ENCODE measurements at regions not wholly inside any gene's neighbourhood (a gene's known extent, or its start where the extent isn't known, plus 50 kb on each side); places are given as distances from the start of the nearest gene placed in this dataset.
A peak's percentile ranks its signal among the peaks of the same experiment; 100 is the strongest.
"Not testable (repeated sequence)": the region's sequence is repeated elsewhere in the genome, so short reads cannot be mapped to it uniquely, and the experiment has no call there.

DNA sequence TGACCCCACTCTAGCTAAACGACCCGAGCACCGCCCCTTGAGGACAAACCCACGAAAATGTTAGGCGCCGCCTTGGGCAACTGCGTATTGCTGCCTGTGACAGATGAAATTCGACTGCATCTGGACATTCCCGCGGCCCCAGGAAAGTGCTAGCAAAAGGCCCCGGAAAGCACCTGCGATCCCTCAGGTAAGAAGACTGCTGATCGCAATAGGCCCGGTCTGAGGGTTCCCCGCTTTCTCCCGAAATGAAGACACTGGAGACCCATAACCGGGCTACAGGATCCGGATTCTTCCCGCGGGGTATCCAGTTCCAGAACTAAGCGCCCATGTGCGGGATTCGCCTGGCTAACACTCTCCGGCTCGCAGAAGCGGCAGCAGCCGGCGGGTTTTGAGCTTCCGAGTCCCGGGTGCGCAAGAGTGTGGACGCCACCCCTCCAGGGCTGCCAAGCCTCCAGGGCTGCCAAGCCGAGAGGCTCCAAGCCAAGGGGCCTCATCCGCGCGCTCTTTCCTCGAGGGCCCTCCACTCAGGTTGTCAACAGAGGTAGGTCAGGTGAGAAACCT, 157.9 kb upstream of the NBPF11 start:
- DNase-seq (ENCODE audit: low spot score): peak; percentile 75
- Mint-ChIP-seq H3K9me3 (ENCODE audit: low read depth) (peaks cover 31% of the 10 kb centered on the region), H3K36me3 (ENCODE audit: low read depth) (peaks cover 9% of the 10 kb centered on the region), H3K27ac (ENCODE audit: unreplicated experiment) (no peak overlapping the region), H3K4me3 (ENCODE audit: unreplicated experiment) (no peak overlapping the region), H3K4me1 (ENCODE audit: low read depth) (peaks cover 13% of the 10 kb centered on the region), H3K27me3 (ENCODE audit: low read depth) (peaks cover 16% of the 10 kb centered on the region)
- TF ChIP-seq, protein P1, sequence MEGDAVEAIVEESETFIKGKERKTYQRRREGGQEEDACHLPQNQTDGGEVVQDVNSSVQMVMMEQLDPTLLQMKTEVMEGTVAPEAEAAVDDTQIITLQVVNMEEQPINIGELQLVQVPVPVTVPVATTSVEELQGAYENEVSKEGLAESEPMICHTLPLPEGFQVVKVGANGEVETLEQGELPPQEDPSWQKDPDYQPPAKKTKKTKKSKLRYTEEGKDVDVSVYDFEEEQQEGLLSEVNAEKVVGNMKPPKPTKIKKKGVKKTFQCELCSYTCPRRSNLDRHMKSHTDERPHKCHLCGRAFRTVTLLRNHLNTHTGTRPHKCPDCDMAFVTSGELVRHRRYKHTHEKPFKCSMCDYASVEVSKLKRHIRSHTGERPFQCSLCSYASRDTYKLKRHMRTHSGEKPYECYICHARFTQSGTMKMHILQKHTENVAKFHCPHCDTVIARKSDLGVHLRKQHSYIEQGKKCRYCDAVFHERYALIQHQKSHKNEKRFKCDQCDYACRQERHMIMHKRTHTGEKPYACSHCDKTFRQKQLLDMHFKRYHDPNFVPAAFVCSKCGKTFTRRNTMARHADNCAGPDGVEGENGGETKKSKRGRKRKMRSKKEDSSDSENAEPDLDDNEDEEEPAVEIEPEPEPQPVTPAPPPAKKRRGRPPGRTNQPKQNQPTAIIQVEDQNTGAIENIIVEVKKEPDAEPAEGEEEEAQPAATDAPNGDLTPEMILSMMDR (IDR thresholded peaks at IDR 0.05): no peak

DNA sequence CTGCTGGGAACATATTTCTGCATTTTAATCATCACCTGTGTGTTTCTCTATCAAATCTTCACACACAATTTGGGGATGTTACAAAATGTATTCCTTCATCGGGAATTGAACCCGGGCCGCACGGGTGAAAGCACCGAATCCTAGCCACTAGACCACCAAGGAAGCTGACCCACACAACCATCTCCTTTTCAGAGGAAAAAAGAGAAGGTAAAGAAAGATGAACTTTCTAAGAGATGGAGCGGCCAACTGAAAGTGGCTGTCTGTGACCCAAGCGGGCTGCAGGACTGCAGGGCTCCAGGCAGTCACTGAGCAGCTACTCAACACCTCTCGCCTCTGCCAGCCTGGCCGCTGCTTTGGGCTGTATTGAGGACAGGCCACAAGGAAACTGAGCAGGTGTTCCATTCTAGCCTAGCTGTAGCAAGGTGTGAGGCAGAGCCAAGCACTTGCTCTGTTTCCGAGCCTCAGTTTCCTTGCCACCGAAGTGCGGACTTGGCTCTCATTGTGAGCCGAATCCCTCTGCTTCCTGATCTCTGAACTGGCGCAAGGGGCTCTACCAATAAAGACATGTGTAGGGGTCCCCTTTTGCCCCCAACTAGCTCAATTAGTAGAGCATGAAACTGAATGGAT, 156.9 kb upstream of the NBPF11 start:
- peaks cover 16% of the 10 kb centered on the region for H3K27me3 Mint-ChIP-seq (ENCODE audit: low read depth)
- TF ChIP-seq, protein P1 (IDR thresholded peaks at IDR 0.05): no peak
- no peak for DNase-seq (ENCODE audit: low spot score)
- H3K27ac Mint-ChIP-seq (ENCODE audit: unreplicated experiment): no peak overlapping the region
- H3K9me3 Mint-ChIP-seq (ENCODE audit: low read depth): peaks cover 29% of the 10 kb centered on the region
- no peak overlapping the region for H3K4me3 Mint-ChIP-seq (ENCODE audit: unreplicated experiment)
- peaks cover 17% of the 10 kb centered on the region for H3K4me1 Mint-ChIP-seq (ENCODE audit: low read depth)
- peaks cover 9% of the 10 kb centered on the region for H3K36me3 Mint-ChIP-seq (ENCODE audit: low read depth)

DNA sequence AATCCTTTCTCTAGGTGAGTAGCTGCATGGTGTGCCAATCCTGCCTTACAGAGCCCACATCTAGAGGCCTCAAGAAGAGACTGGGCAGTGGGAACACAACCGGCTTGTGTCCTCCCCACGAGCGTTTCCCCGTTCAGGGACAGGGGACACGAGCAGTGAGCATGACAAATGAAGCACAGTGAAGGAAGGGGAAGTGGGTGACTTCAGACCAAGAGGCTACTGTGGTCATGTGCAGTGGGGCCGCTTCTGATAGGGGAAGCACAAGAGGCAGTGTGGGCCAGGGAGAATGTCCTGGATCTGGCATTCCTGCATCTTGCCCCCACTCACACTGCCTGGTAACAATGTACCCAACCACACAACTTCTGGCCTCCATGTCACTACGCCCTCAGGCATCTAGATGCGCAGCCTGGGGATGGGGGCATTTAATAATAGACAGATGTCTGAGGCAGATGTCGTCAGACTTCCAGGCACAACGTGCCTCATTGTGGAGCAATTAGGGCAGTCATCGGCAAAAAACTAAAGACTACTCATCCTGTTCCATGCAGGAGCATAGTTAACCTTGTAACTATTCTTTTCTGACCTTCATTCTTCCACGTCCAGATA, 155.6 kb upstream of the NBPF11 start:
- H3K4me1 Mint-ChIP-seq (ENCODE audit: low read depth): peaks cover 25% of the 10 kb centered on the region
- no peak overlapping the region for H3K4me3 Mint-ChIP-seq (ENCODE audit: unreplicated experiment)
- peaks cover 14% of the 10 kb centered on the region for H3K27me3 Mint-ChIP-seq (ENCODE audit: low read depth)
- DNase-seq (ENCODE audit: low spot score): no peak
- H3K27ac Mint-ChIP-seq (ENCODE audit: unreplicated experiment): no peak overlapping the region
- H3K9me3 Mint-ChIP-seq (ENCODE audit: low read depth): peaks cover 25% of the 10 kb centered on the region
- TF ChIP-seq, protein P1 (IDR thresholded peaks at IDR 0.05): no peak
- H3K36me3 Mint-ChIP-seq (ENCODE audit: low read depth): peaks cover 7% of the 10 kb centered on the region

DNA sequence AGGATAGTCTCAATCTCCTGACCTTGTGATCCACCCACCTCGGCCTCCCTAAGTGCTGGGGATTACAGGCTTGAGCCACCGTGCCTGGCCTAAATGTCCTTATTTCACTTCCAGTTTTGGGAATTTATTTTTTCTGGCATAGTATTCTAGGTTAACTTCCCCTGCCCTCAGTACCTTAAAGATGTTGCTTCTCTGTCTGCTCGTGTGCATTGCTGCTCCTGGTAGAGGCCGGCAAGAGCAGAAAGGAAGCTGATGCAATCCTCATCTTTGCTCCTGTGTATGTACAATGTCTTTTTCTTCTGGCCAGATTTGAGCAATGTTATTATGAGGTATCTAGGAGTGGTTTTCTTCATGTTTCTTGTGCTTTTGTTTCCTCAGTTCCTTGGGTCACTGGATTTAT, 152.9 kb upstream of the NBPF11 start:
- not testable (repeated sequence) for DNase-seq (ENCODE audit: low spot score)

DNA sequence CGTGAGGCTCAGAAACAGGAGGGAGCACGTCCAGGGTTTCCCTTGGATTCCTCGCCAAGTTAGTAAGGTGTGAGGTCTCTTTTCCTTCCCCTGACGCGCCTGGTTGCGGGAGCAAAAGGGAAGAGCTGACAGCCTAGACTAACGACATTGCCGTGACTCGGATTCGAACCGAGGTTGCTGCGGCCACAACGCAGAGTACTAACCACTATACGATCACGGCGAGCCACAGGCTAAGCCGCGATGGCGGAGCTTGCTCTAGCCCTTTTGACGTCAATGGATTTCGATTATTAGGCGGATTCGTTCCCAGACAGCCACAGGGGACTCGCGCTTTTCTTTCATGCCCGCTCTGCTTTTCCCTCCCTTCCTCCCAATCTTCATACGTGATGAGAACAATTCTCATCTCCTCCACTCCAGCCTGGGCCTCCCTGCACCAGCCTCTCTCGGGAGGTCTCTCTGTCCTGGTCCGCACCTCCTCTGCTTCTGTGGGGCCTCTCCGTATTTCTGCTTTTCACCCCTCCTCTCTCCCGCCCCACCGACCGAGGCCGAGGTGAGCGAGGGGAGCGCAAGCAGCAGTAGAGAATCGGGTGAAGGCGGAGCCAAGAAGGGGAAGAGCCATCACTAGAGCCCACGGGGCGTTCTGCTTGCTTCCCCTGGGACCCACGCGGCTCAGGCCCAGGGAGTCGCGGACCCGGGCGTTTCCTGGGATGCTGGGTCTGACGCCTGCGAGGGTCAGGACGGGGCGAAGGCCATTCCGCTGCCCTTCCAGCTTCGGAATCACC, 150.7 kb upstream of the NBPF11 start:
- H3K4me3 Mint-ChIP-seq (ENCODE audit: unreplicated experiment): peak overlapping the region; percentile 76
- peaks cover 25% of the 10 kb centered on the region for H3K4me1 Mint-ChIP-seq (ENCODE audit: low read depth)
- H3K9me3 Mint-ChIP-seq (ENCODE audit: low read depth); H3K36me3 Mint-ChIP-seq (ENCODE audit: low read depth); DNase-seq (ENCODE audit: low spot score); H3K27me3 Mint-ChIP-seq (ENCODE audit: low read depth): not testable (repeated sequence)
- peak overlapping the region; percentile 73 for H3K27ac Mint-ChIP-seq (ENCODE audit: unreplicated experiment)

More for the DNA sequence above, 152.9 kb upstream of the NBPF11 start:
- Mint-ChIP-seq H3K27ac (ENCODE audit: unreplicated experiment) (peak overlapping the region; percentile 85), H3K4me1 (ENCODE audit: low read depth) (peaks cover 25% of the 10 kb centered on the region)
- H3K4me3 Mint-ChIP-seq (ENCODE audit: unreplicated experiment); H3K36me3 Mint-ChIP-seq (ENCODE audit: low read depth); H3K9me3 Mint-ChIP-seq (ENCODE audit: low read depth); H3K27me3 Mint-ChIP-seq (ENCODE audit: low read depth): not testable (repeated sequence)

- not testable (repeated sequence) for H3K36me3 Mint-ChIP-seq (ENCODE audit: low read depth); H3K9me3 Mint-ChIP-seq (ENCODE audit: low read depth); H3K27ac Mint-ChIP-seq (ENCODE audit: unreplicated experiment)
Observed at GRCh38 chr1:148297852-148298251, 145.8 kb upstream of the NBPF11 start.

More at GRCh38 chr1:148297852-148298251, 145.8 kb upstream of the NBPF11 start:
- not testable (repeated sequence) for H3K4me3 Mint-ChIP-seq (ENCODE audit: unreplicated experiment); H3K4me1 Mint-ChIP-seq (ENCODE audit: low read depth); H3K27me3 Mint-ChIP-seq (ENCODE audit: low read depth); DNase-seq (ENCODE audit: low spot score)

All from chondrocyte (in vitro differentiated cells).